GM23338 (cell line): ENCODE measurements at regions not wholly inside any gene's neighbourhood (a gene's known extent, or its start where the extent isn't known, plus 50 kb on each side); places are given as distances from the start of the nearest gene placed in this dataset.
"Not testable (repeated sequence)": the region's sequence is repeated elsewhere in the genome, so short reads cannot be mapped to it uniquely, and the experiment has no call there.

Experiments
- ATAC-seq: fragments of 200-7000 bp; cut with Tn5 transposase; 3 replicates; pipeline ENCODE4 v1.9.1; 2020
- DNase-seq: peaks from one replicate; pipeline ENCODE4 v3.0.0-alpha.2; 2015; ENCODE audit warnings: low spot score
- H2AFZ ChIP-seq: fragments of 200-600 bp; sonication (generic); 2 replicates; pipeline ENCODE4 v1.8.0; 2016; ENCODE audit warnings: antibody characterized with exemption, mild to moderate bottlenecking, moderate library complexity
- H3F3A ChIP-seq: fragments of 200-600 bp; sonication (generic); replicated peaks from 2 replicates; pipeline ENCODE4 v1.8.0; 2017; ENCODE audit warnings: antibody characterized with exemption, mixed run types, low read depth
- H3K27ac ChIP-seq: fragments of 200-600 bp; sonication (generic); 2 replicates; pipeline ENCODE4 v1.6.1; 2016; ENCODE audit warnings: low read depth
- H3K27me3 ChIP-seq: fragments of 200-600 bp; sonication (generic); 2 replicates; pipeline ENCODE4 v1.8.0; 2016; ENCODE audit warnings: mild to moderate bottlenecking, mixed run types, moderate library complexity; ENCODE audit not compliant: insufficient read depth
- H3K36me3 ChIP-seq: fragments of 200-600 bp; sonication (generic); 2 replicates; pipeline ENCODE4 v1.8.0; 2016; ENCODE audit warnings: mild to moderate bottlenecking; ENCODE audit not compliant: insufficient read depth
- H3K4me1 ChIP-seq: fragments of 200-600 bp; sonication (generic); 2 replicates; pipeline ENCODE4 v1.8.0; 2016; ENCODE audit warnings: mild to moderate bottlenecking, moderate library complexity; ENCODE audit not compliant: insufficient read depth
- H3K4me2 ChIP-seq: fragments of 200-600 bp; sonication (generic); 2 replicates; pipeline ENCODE4 v1.7.1; 2017; ENCODE audit warnings: mixed run types
- H3K4me3 ChIP-seq: fragments of 200-600 bp; sonication (generic); 2 replicates; pipeline ENCODE4 v1.6.1; 2016; ENCODE audit warnings: mixed run types
- H3K79me2 ChIP-seq: fragments of 200-600 bp; sonication (generic); replicated peaks from 2 replicates; pipeline ENCODE4 v1.8.0; 2017; ENCODE audit warnings: mild to moderate bottlenecking; ENCODE audit not compliant: insufficient read depth
- H3K9me2 ChIP-seq: fragments of 200-600 bp; sonication (generic); 2 replicates; pipeline ENCODE4 v1.8.0; 2017; ENCODE audit not compliant: insufficient read depth
- H4K20me1 ChIP-seq: fragments of 200-600 bp; sonication (generic); replicated peaks from 2 replicates; pipeline ENCODE4 v1.8.0; 2017; ENCODE audit warnings: mild to moderate bottlenecking; ENCODE audit not compliant: insufficient read depth
- H3K27ac Mint-ChIP-seq: 2 replicates; pipeline ENCODE4 v1.8.0; 2020; ENCODE audit warnings: inconsistent platforms, mild to moderate bottlenecking, moderate library complexity, mixed read lengths
- H3K27me3 Mint-ChIP-seq: 3 replicates; pipeline ENCODE4 v1.8.0; 2022; ENCODE audit warnings: low read depth, mild to moderate bottlenecking, moderate library complexity, mixed read lengths, inconsistent platforms; ENCODE audit not compliant: insufficient read depth, poor library complexity
- H3K36me3 Mint-ChIP-seq: 3 replicates; pipeline ENCODE4 v1.8.0; 2021; ENCODE audit warnings: low read depth, mild to moderate bottlenecking, inconsistent platforms, moderate library complexity, mixed read lengths
- H3K4me1 Mint-ChIP-seq: 3 replicates; pipeline ENCODE4 v1.8.0; 2020; ENCODE audit warnings: mild to moderate bottlenecking, inconsistent platforms, mixed read lengths
- H3K4me3 Mint-ChIP-seq: 3 replicates; pipeline ENCODE4 v1.8.0; 2021; ENCODE audit warnings: moderate library complexity, mild to moderate bottlenecking, inconsistent platforms, mixed read lengths
- H3K9me3 Mint-ChIP-seq: 3 replicates; pipeline ENCODE4 v1.8.0; 2020; ENCODE audit warnings: moderate library complexity, mild to moderate bottlenecking, inconsistent platforms, mixed read lengths
- EZH2phosphoT487 ChIP-seq: fragments of 200-600 bp; sonication (generic); IDR thresholded peaks from one replicate; pipeline ENCODE4 v1.8.1; 2018; ENCODE audit warnings: antibody characterized with exemption; ENCODE audit not compliant: unreplicated experiment
- JUNB ChIP-seq: IDR thresholded peaks from one replicate; pipeline ENCODE4 v1.6.1; 2016; ENCODE audit warnings: antibody characterized with exemption; ENCODE audit not compliant: unreplicated experiment
- STAT1 ChIP-seq: IDR thresholded peaks from one replicate; pipeline ENCODE4 v1.6.1; 2016; ENCODE audit warnings: antibody characterized with exemption; ENCODE audit not compliant: unreplicated experiment
- ZNF114 ChIP-seq: fragments of 250-450 bp; sonication (Bioruptor Pico); IDR thresholded peaks from 2 replicates; pipeline ENCODE4 v1.5.0; 2020; ENCODE audit warnings: mild to moderate bottlenecking, moderate library complexity
- ZNF331 ChIP-seq: fragments of 250-450 bp; sonication (Bioruptor Pico); IDR thresholded peaks from 2 replicates; pipeline ENCODE4 v1.5.0; 2020; ENCODE audit warnings: low read depth, mild to moderate bottlenecking, moderate library complexity
- ZNF462 ChIP-seq: fragments of 250-450 bp; sonication (Bioruptor Pico); IDR thresholded peaks from 2 replicates; pipeline ENCODE4 v1.5.0; 2020; ENCODE audit warnings: mild to moderate bottlenecking, moderate library complexity

- TF ChIP-seq ZNF462 (CRISPR knock-in tag) (no peak), ZNF114 (no peak), EZH2phosphoT487 (no peak), JUNB (no peak), ZNF331 (CRISPR knock-in tag) (no peak), STAT1 (no peak)
These were observed 334.4 kb downstream of the ADGRD1 start (continued) for GRCh38 chr12:131287938-131288764.

- H3K4me1 Mint-ChIP-seq, H3K27me3 Mint-ChIP-seq, H3K9me3 Mint-ChIP-seq, H3K4me2 ChIP-seq, H3K79me2 ChIP-seq, H3K36me3 Mint-ChIP-seq, H3K4me1 ChIP-seq, H4K20me1 ChIP-seq, H3K4me3 ChIP-seq, DNase-seq, H3K36me3 ChIP-seq, H3K27me3 ChIP-seq, H3F3A ChIP-seq, H3K27ac Mint-ChIP-seq, ATAC-seq, H3K4me3 Mint-ChIP-seq, H3K9me2 ChIP-seq, H3K27ac ChIP-seq, H2AFZ ChIP-seq: not testable (repeated sequence)
These were observed 335.3 kb downstream of the ADGRD1 start for GRCh38 chr12:131288765-131289695.

- H2AFZ ChIP-seq, H3K36me3 Mint-ChIP-seq, H4K20me1 ChIP-seq, H3F3A ChIP-seq, H3K9me2 ChIP-seq, H3K4me3 ChIP-seq, H3K27ac Mint-ChIP-seq, H3K36me3 ChIP-seq, H3K4me2 ChIP-seq, H3K4me3 Mint-ChIP-seq, DNase-seq, H3K27ac ChIP-seq, H3K27me3 ChIP-seq, H3K9me3 Mint-ChIP-seq, H3K79me2 ChIP-seq, H3K4me1 ChIP-seq, ATAC-seq, H3K27me3 Mint-ChIP-seq, H3K4me1 Mint-ChIP-seq: not testable (repeated sequence)
These were observed 336.1 kb downstream of the ADGRD1 start for GRCh38 chr12:131289807-131290206.
